Kidney epithelial cell (primary cell): ENCODE measurements at regions not wholly inside any gene's neighbourhood (a gene's known extent, or its start where the extent isn't known, plus 50 kb on each side); places are given as distances from the start of the nearest gene placed in this dataset.

Experiments
- DNase-seq: peaks from one replicate; pipeline ENCODE4 v3.0.0-alpha.2; 2010; ENCODE audit warnings: low read depth
- H3K27me3 ChIP-seq: 2 replicates; pipeline ENCODE4 v1.6.0; 2011; ENCODE audit warnings: low read length; ENCODE audit not compliant: control insufficient read depth, insufficient read depth
- H3K36me3 ChIP-seq: 2 replicates; pipeline ENCODE4 v1.5.1; 2011; ENCODE audit warnings: low read length; ENCODE audit not compliant: control insufficient read depth, insufficient read depth
- H3K4me3 ChIP-seq: 2 replicates; pipeline ENCODE4 v1.5.1; 2011; ENCODE audit warnings: low read depth, mild to moderate bottlenecking, control low read depth, low read length
- CTCF ChIP-seq: IDR thresholded peaks from 2 replicates; pipeline ENCODE4 v1.5.1; 2011; ENCODE audit warnings: mild to moderate bottlenecking, moderate library complexity, low read length, control low read depth, inconsistent platforms; ENCODE audit not compliant: insufficient read depth, poor library complexity, severe bottlenecking

GRCh38 chr4:170949084-170949483 lies 859.3 kb upstream of the AADAT start:
- H3K27me3 ChIP-seq, result no peaks in the 10 kb centered on the region
- no peak for TF ChIP-seq CTCF
- H3K36me3 ChIP-seq, result no peaks in the 10 kb centered on the region
- DNase-seq, result no peak
- H3K4me3 ChIP-seq, result no peak overlapping the region

GRCh38 chr4:170940043-170940724 lies 850.4 kb upstream of the AADAT start:
- no peak overlapping the region for H3K4me3 ChIP-seq
- TF ChIP-seq CTCF, result no peak
- no peaks in the 10 kb centered on the region for H3K27me3 ChIP-seq
- no peak for DNase-seq
- H3K36me3 ChIP-seq, result no peaks in the 10 kb centered on the region

GRCh38 chr4:170938588-170938987 lies 848.8 kb upstream of the AADAT start:
- DNase-seq, result no peak
- Histone ChIP-seq H3K4me3 (no peak overlapping the region), H3K36me3 (no peaks in the 10 kb centered on the region), H3K27me3 (no peaks in the 10 kb centered on the region)
- TF ChIP-seq CTCF, result no peak

- TF ChIP-seq CTCF, result no peak
Measured at GRCh38 chr4:170931321-170931720, 841.6 kb upstream of the AADAT start.

GRCh38 chr4:170888660-170889059 lies 798.9 kb upstream of the AADAT start:
- DNase-seq, result no peak
- TF ChIP-seq CTCF, result no peak
- Histone ChIP-seq H3K27me3 (no peaks in the 10 kb centered on the region), H3K36me3 (no peaks in the 10 kb centered on the region), H3K4me3 (no peak overlapping the region)

More at GRCh38 chr4:170931321-170931720, 841.6 kb upstream of the AADAT start:
- H3K36me3 ChIP-seq, result no peaks in the 10 kb centered on the region
- no peak for DNase-seq
- H3K4me3 ChIP-seq, result no peak overlapping the region
- no peaks in the 10 kb centered on the region for H3K27me3 ChIP-seq

- H3K36me3 ChIP-seq, result no peaks in the 10 kb centered on the region
- H3K4me3 ChIP-seq, result no peak overlapping the region
- no peaks in the 10 kb centered on the region for H3K27me3 ChIP-seq
- no peak for TF ChIP-seq CTCF
- DNase-seq, result no peak
Measured at GRCh38 chr4:170887396-170887795, 797.6 kb upstream of the AADAT start.
